CD4-positive, alpha-beta T cell treated with Interleukin-17A for 4 hours (primary cell): ENCODE measurements at regions not wholly inside any gene's neighbourhood (a gene's known extent, or its start where the extent isn't known, plus 50 kb on each side); places are given as distances from the start of the nearest gene placed in this dataset.
A peak's percentile ranks its signal among the peaks of the same experiment; 100 is the strongest.

Source experiments
- DNase-seq: peaks from one replicate; pipeline ENCODE4 v3.0.0-alpha.2; 2020; ENCODE audit warnings: mixed read lengths

DNA sequence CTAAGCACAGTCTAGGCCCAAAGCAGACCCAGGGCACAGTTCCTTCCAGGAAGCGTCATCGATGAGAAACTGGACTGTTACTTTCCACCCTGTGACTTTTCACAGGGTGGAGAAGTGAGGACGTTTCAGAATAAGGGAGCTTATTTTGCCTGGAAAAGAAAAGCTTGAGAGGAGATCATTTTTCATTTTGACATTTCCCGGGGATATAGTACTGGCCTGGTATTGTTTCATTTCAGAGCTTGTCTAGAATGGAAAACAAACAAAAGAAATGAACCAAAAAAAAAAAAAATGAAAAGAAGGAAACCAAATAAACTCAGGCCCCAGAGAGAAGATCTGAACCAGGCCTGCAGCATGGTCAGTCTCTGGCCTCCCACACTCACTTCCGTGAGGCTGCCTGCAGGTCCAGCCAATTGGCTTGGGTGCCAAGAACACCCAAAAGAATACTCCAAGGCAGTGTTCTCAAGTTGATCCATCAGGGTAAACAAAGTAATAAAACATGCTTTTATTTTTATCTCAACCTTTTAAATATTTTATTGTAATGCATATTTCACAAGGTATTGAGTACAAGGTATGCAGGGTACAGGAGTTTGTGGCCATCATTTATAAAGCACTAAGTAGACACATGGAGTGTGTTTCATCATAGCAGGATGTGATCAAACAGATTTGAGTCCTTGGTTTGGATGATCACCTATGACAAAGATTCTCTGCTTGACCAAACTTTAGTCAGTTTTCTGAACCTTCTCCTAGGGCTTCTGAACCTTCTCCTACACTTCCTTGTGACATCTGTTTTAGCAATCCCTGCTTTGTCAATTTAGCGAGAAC lies 176.9 kb upstream of the GGTLC1 start:
- no peak for DNase-seq

GRCh38 chr20:24164360-24164759 lies 175.8 kb upstream of the GGTLC1 start:
- peak; percentile 49 for DNase-seq

DNA sequence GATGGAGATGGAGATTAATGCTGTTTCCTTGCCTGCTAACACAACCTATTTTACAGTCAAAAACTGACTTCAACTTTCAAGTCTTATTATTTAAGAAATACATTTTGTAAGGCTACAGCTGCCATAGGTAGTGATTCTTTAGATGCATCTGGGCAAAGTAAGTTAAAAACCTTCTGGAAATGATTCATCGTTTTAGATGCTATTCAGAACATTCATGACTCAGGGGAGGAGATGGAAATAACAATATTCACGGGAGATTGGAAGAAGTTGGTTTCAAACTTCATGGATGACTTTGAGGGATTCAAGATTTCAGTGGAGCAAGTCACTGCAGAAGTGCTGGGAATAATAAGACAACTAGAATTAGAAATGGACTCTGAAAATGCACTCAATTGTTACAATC lies 174.9 kb upstream of the GGTLC1 start:
- no peak for DNase-seq

DNA sequence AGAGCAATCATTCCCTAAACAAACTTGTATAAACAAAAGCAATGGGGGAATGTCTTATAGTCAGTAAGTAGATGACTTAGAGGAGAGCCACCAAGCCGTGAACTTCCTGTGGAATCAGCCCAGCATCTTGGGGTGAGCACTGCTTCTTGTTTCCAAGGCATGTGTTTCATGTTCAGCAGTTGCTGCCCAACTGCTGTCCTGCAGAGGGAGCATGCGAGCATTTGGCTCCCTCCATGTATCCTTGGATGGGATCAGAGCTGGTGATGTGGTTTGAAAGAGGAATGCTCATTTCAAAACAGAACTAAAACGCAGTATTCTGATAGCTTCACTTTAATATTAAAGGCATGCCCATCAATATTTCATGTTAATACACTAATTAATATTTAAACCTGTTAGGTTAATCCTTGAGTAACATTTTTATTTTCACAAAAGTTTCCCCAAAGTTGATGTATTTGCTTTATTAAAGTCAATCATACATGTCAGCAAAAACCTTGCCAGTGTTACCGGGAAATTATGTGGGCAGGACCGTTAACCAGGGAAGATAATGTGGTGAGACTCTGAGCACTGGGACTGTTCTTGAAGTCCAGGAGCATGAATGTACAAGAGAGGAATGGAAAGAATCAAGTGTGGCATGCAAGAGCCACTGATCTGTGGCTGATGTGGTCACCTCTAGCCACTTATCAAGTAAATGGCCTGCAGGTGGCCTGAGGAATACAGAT lies 172.1 kb upstream of the GGTLC1 start:
- DNase-seq = peak; percentile 11

- DNase-seq = no peak
Observed at GRCh38 chr20:24158281-24158680, 169.7 kb upstream of the GGTLC1 start.

- no peak for DNase-seq
Observed at GRCh38 chr20:24157213-24157612, 168.6 kb upstream of the GGTLC1 start.

GRCh38 chr20:24153101-24154040 lies 164.8 kb upstream of the GGTLC1 start:
- no peak for DNase-seq

- DNase-seq = no peak
Observed at GRCh38 chr20:24151621-24152294, 163.2 kb upstream of the GGTLC1 start.

- DNase-seq = no peak
Observed at GRCh38 chr20:24150406-24150805, 161.8 kb upstream of the GGTLC1 start.

DNA sequence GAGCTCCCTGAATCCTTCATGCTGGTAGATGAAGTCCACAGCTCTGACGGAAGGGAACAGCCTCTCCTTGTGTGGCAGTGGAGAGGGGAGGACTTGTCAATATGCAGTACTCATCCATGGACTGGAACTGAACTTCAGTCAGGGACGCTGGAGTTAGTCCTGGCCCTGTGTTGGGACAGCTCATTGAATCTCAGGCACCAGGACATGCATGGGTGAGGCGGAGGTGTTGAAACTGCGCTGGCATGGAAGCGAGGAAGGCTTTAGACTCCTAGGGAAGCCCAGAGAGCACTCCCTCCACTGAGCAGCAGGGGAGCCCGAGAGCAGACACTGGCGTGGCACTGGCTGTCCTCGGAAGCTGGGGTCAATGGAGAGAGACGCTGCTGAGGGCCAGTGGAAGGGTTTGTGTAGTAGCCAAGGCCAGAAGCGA lies 161.3 kb upstream of the GGTLC1 start:
- DNase-seq = no peak

- no peak for DNase-seq
Observed at GRCh38 chr20:24149175-24149574, 160.6 kb upstream of the GGTLC1 start.

GRCh38 chr20:24148372-24148771 lies 159.8 kb upstream of the GGTLC1 start:
- no peak for DNase-seq

GRCh38 chr20:24147961-24148360 lies 159.4 kb upstream of the GGTLC1 start:
- DNase-seq = no peak

GRCh38 chr20:24147479-24147878 lies 158.9 kb upstream of the GGTLC1 start:
- no peak for DNase-seq

DNA sequence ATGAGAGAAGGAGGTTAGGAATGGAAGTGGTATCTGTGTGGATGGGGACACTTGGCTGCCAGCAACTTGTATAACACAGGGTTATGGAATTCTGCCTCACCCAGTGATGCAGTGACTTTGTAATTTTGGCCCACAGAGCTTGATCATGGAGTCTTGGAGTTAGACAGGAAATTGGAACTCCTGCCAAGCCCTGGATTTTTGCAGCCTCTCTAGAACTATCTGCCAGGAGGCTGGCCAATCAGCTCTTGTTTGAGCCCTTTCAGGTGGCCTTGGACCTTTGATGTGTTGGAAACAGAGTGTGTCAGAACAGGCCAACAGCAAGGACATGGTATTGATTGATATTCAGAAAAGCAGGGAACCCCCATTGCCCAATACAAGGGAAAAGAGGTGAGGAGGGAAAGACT lies 157.7 kb upstream of the GGTLC1 start:
- no peak for DNase-seq

- no peak for DNase-seq
Observed at GRCh38 chr20:24144371-24144770, 155.8 kb upstream of the GGTLC1 start.

- no peak for DNase-seq
Observed at GRCh38 chr20:24141111-24141510, 152.5 kb upstream of the GGTLC1 start.

GRCh38 chr20:24139846-24140245 lies 151.3 kb upstream of the GGTLC1 start:
- DNase-seq = no peak

GRCh38 chr20:24138951-24139350 lies 150.4 kb upstream of the GGTLC1 start:
- no peak for DNase-seq

DNA sequence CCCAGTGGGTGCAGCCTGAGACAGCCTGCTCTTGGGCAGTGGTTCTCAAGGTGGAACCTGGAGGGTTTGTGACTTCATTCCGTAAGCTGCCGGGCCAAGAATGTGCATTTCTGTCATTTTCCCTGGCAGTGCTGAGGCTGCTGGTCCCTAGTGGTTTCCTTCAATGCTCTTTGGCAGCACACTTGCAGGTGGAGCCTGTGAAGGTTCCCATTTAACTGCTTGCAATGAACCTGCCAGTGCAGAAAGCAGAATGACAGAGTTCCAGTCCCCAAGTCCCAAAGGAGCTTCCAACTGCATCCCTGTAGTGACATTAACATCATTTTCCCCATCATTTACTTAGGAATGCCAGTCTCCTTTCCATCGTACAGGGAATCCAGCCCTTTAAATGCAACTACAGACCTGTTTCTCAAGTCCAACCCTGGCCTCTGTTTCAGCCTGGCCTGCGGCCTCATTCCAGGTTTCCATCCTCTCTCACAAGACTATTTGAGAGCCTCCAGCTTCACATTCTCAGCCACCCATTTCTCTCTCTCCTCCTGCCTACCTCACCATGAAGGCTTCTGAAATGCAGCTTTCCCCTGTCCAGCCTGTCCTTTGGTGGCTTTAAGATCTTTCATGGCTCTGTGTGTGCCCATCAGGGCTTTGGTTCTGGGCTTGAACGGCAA lies 149.7 kb upstream of the GGTLC1 start:
- DNase-seq = no peak

GRCh38 chr20:24136659-24137246 lies 148.2 kb upstream of the GGTLC1 start:
- DNase-seq = no peak

GRCh38 chr20:24135781-24136180 lies 147.2 kb upstream of the GGTLC1 start:
- DNase-seq = no peak
